ENCODE measurements at regions not wholly inside any gene's neighbourhood (a gene's known extent, or its start where the extent isn't known, plus 50 kb on each side); places are given as distances from the start of the nearest gene placed in this dataset.

- TF ChIP-seq, protein P1, sequence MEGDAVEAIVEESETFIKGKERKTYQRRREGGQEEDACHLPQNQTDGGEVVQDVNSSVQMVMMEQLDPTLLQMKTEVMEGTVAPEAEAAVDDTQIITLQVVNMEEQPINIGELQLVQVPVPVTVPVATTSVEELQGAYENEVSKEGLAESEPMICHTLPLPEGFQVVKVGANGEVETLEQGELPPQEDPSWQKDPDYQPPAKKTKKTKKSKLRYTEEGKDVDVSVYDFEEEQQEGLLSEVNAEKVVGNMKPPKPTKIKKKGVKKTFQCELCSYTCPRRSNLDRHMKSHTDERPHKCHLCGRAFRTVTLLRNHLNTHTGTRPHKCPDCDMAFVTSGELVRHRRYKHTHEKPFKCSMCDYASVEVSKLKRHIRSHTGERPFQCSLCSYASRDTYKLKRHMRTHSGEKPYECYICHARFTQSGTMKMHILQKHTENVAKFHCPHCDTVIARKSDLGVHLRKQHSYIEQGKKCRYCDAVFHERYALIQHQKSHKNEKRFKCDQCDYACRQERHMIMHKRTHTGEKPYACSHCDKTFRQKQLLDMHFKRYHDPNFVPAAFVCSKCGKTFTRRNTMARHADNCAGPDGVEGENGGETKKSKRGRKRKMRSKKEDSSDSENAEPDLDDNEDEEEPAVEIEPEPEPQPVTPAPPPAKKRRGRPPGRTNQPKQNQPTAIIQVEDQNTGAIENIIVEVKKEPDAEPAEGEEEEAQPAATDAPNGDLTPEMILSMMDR (IDR thresholded peaks at IDR 0.05; ENCODE audit: insufficient read depth, low read length): no peak
- no peak for TF ChIP-seq POLR2AphosphoS5 (IDR thresholded peaks at IDR 0.05; ENCODE audit: low read depth)
- no peak for TF ChIP-seq SPI1 (IDR thresholded peaks at IDR 0.05; ENCODE audit: borderline replicate concordance, low read depth)
- no peak for TF ChIP-seq GABPA (IDR thresholded peaks at IDR 0.05; ENCODE audit: low read depth)
- TF ChIP-seq, protein P2, sequence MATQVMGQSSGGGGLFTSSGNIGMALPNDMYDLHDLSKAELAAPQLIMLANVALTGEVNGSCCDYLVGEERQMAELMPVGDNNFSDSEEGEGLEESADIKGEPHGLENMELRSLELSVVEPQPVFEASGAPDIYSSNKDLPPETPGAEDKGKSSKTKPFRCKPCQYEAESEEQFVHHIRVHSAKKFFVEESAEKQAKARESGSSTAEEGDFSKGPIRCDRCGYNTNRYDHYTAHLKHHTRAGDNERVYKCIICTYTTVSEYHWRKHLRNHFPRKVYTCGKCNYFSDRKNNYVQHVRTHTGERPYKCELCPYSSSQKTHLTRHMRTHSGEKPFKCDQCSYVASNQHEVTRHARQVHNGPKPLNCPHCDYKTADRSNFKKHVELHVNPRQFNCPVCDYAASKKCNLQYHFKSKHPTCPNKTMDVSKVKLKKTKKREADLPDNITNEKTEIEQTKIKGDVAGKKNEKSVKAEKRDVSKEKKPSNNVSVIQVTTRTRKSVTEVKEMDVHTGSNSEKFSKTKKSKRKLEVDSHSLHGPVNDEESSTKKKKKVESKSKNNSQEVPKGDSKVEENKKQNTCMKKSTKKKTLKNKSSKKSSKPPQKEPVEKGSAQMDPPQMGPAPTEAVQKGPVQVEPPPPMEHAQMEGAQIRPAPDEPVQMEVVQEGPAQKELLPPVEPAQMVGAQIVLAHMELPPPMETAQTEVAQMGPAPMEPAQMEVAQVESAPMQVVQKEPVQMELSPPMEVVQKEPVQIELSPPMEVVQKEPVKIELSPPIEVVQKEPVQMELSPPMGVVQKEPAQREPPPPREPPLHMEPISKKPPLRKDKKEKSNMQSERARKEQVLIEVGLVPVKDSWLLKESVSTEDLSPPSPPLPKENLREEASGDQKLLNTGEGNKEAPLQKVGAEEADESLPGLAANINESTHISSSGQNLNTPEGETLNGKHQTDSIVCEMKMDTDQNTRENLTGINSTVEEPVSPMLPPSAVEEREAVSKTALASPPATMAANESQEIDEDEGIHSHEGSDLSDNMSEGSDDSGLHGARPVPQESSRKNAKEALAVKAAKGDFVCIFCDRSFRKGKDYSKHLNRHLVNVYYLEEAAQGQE (IDR thresholded peaks at IDR 0.05; ENCODE audit: insufficient replicate concordance, low read depth): no peak
- no peak for DNase-seq (ENCODE audit: low read depth in 1 of 2, low spot score in 1 of 2)
- no peak overlapping the region for H3K27ac ChIP-seq (replicated peaks)
- no peaks in the 10 kb centered on the region for H3K27me3 ChIP-seq (ENCODE audit: insufficient read depth, poor library complexity, severe bottlenecking)
- H3K4me3 ChIP-seq (replicated peaks; ENCODE audit: insufficient read depth, low read length): no peak overlapping the region
Measured at GRCh38 chr13:85619321-85619720, 179.9 kb downstream of the SLITRK6 start.

DNA sequence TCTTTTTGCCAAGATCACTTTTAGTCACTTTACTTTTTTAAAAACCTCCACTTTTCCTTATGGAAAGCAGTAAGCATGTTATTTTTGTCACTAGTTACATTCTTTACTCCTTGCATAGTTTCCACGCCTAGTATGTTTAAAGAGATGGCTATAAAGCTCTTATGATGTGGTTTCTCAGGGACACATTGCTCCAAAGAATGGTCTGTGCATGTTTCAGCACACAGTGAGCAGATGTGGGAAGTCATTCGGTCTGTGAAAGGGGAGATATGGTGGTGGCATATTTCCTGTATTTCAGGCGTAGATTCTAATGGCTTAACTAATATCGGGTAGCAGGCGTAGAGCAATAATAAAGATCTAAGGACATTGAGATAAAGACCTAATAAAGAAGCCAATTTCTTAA lies 180.7 kb downstream of the SLITRK6 start:
- Histone ChIP-seq H3K27ac (replicated peaks) (no peak overlapping the region), H3K27me3 (ENCODE audit: insufficient read depth, poor library complexity, severe bottlenecking) (no peaks in the 10 kb centered on the region), H3K4me3 (replicated peaks; ENCODE audit: insufficient read depth, low read length) (no peak overlapping the region)
- no peak for DNase-seq (ENCODE audit: low read depth in 1 of 2, low spot score in 1 of 2)
- TF ChIP-seq, protein P1 (IDR thresholded peaks at IDR 0.05; ENCODE audit: insufficient read depth, low read length): no peak
- TF ChIP-seq, protein P2 (IDR thresholded peaks at IDR 0.05; ENCODE audit: insufficient replicate concordance, low read depth): no peak
- TF ChIP-seq GABPA (IDR thresholded peaks at IDR 0.05; ENCODE audit: low read depth) (no peak), SPI1 (IDR thresholded peaks at IDR 0.05; ENCODE audit: borderline replicate concordance, low read depth) (no peak), POLR2AphosphoS5 (IDR thresholded peaks at IDR 0.05; ENCODE audit: low read depth) (no peak)

GRCh38 chr13:85616275-85616674 lies 182.9 kb downstream of the SLITRK6 start:
- Histone ChIP-seq H3K4me3 (replicated peaks; ENCODE audit: insufficient read depth, low read length) (no peak overlapping the region), H3K27ac (replicated peaks) (no peak overlapping the region), H3K27me3 (ENCODE audit: insufficient read depth, poor library complexity, severe bottlenecking) (no peaks in the 10 kb centered on the region)
- DNase-seq (ENCODE audit: low read depth in 1 of 2, low spot score in 1 of 2): no peak
- no peak for TF ChIP-seq GABPA (IDR thresholded peaks at IDR 0.05; ENCODE audit: low read depth)
- TF ChIP-seq, protein P2 (IDR thresholded peaks at IDR 0.05; ENCODE audit: insufficient replicate concordance, low read depth): no peak
- TF ChIP-seq, protein P1 (IDR thresholded peaks at IDR 0.05; ENCODE audit: insufficient read depth, low read length): no peak
- no peak for TF ChIP-seq SPI1 (IDR thresholded peaks at IDR 0.05; ENCODE audit: borderline replicate concordance, low read depth)
- TF ChIP-seq POLR2AphosphoS5 (IDR thresholded peaks at IDR 0.05; ENCODE audit: low read depth): no peak
